Endothelial cell of umbilical vein (primary cell): ENCODE measurements at regions not wholly inside any gene's neighbourhood (a gene's known extent, or its start where the extent isn't known, plus 50 kb on each side); places are given as distances from the start of the nearest gene placed in this dataset.

Experiments used
- BruUV-seq: library from RNA; stranded (reverse); fragments of 400-500 nt; replicated peaks from 2 replicates; lab custom pipeline; 2021; lab: Mats Ljungman, UMichigan
- CTCF ChIA-PET: fragments of 300-600, 350-600 bp; sonication (Branson Sonifier 250); formaldehyde crosslinking; loops from one replicate; lab custom pipeline; 2021; ENCODE audit warnings: antibody characterized with exemption, inconsistent platforms; lab: Charles Lee
- POLR2A ChIA-PET: fragments of 300-600, 350-600 bp; sonication (Branson Sonifier 250); formaldehyde crosslinking; loops from one replicate; lab custom pipeline; 2021; ENCODE audit warnings: antibody characterized with exemption, inconsistent platforms; lab: Charles Lee
- DNase-seq: peaks from one replicate; pipeline ENCODE4 v3.0.0-alpha.2; 2011; ENCODE audit warnings: low read depth, low spot score
- FAIRE-seq: peaks from 2 replicates; lab custom pipeline; 2011; peaks lifted over from hg19 to GRCh38; lab: Jason Lieb, UNC
- H2AFZ ChIP-seq: 2 replicates; pipeline ENCODE4 v1.6.0; 2012; ENCODE audit warnings: low read depth, low read length, control low read depth, inconsistent platforms
- H3K27ac ChIP-seq: 2 replicates; pipeline ENCODE4 v1.5.1; 2011; ENCODE audit warnings: low read depth, mild to moderate bottlenecking, control low read depth, low read length, moderate library complexity; ENCODE audit not compliant: insufficient read depth
- H3K27me3 ChIP-seq, 2 experiments: 2 replicates each; pipeline versions ENCODE4 v1.6.0 to v1.6.1; 2011; ENCODE audit warnings: low read length in 2 of 2, mixed read lengths in 1 of 2; ENCODE audit not compliant: control insufficient read depth in 2 of 2, insufficient read depth in 2 of 2
- H3K36me3 ChIP-seq, 2 experiments: 2 replicates in 1 of 2; 3 replicates in 1 of 2; pipeline ENCODE4 v1.5.1; 2011; ENCODE audit warnings: low read length in 2 of 2, mild to moderate bottlenecking in 1 of 2, moderate library complexity in 1 of 2; ENCODE audit not compliant: control insufficient read depth in 2 of 2, insufficient read depth in 2 of 2; ENCODE audit errors: extremely low read depth in 1 of 2
- H3K4me1 ChIP-seq: 3 replicates; pipeline ENCODE4 v1.5.1; 2011; ENCODE audit warnings: mild to moderate bottlenecking, low read length; ENCODE audit not compliant: control insufficient read depth, insufficient read depth; ENCODE audit errors: extremely low read depth
- H3K4me2 ChIP-seq: 2 replicates; pipeline ENCODE4 v1.6.1; 2011; ENCODE audit warnings: low read length, control low read depth, mixed read lengths; ENCODE audit not compliant: insufficient read depth
- H3K4me3 ChIP-seq, 3 experiments: fragments of 200-600 bp in 1 of 3; sonication (generic), shearing (Covaris generic) in 1 of 3; replicated peaks in 1 of 3; 2 replicates each; pipeline ENCODE4 v1.5.1; 2011 to 2016; ENCODE audit warnings: control low read depth in 3 of 3, low read length in 3 of 3, mild to moderate bottlenecking in 2 of 3, inconsistent platforms in 1 of 3, low read depth in 1 of 3, moderate library complexity in 1 of 3; ENCODE audit not compliant: insufficient read depth in 1 of 3
- H3K79me2 ChIP-seq: 2 replicates; pipeline ENCODE4 v1.6.0; 2012; ENCODE audit warnings: low read length, inconsistent platforms; ENCODE audit not compliant: control insufficient read depth, insufficient read depth
- H3K9ac ChIP-seq: replicated peaks from 2 replicates; pipeline ENCODE3; 2011; ENCODE audit warnings: low read length, control low read depth; ENCODE audit not compliant: insufficient read depth; ENCODE audit errors: extremely low read depth
- H3K9me1 ChIP-seq: replicated peaks from 3 replicates; pipeline ENCODE4 v1.6.0; 2011; ENCODE audit warnings: mild to moderate bottlenecking, low read length; ENCODE audit not compliant: control insufficient read depth, insufficient read depth; ENCODE audit errors: extremely low read depth
- H3K9me3 ChIP-seq: replicated peaks from 2 replicates; pipeline ENCODE4 v1.5.1; 2012; ENCODE audit warnings: low read length, inconsistent platforms; ENCODE audit not compliant: control insufficient read depth, insufficient read depth
- H4K20me1 ChIP-seq: replicated peaks from 2 replicates; pipeline ENCODE3; 2011; ENCODE audit warnings: mild to moderate bottlenecking, low read length; ENCODE audit not compliant: control insufficient read depth, insufficient read depth; ENCODE audit errors: extremely low read depth
- CTCF ChIP-seq, 2 donors: IDR thresholded peaks; 1 replicate in 1 of 2; 2 replicates in 1 of 2; pipeline ENCODE4 v1.5.1; 2011; ENCODE audit warnings: low read length in 2 of 2, mild to moderate bottlenecking in 2 of 2, moderate library complexity in 2 of 2, control low read depth in 1 of 2, inconsistent platforms in 1 of 2, low read depth in 1 of 2; ENCODE audit not compliant: insufficient read depth in 1 of 2; ENCODE audit errors: extremely low read depth in 1 of 2
- EZH2 ChIP-seq: IDR thresholded peaks from 2 replicates; pipeline ENCODE4 v1.6.1; 2012; ENCODE audit warnings: borderline replicate concordance, low read depth, mild to moderate bottlenecking, moderate library complexity, low read length, inconsistent platforms; ENCODE audit not compliant: severe bottlenecking
- FOS ChIP-seq: IDR thresholded peaks from 2 replicates; pipeline ENCODE4 v1.6.1; 2011; ENCODE audit warnings: mild to moderate bottlenecking, low read length, moderate library complexity, borderline replicate concordance; ENCODE audit not compliant: insufficient read depth
- GATA2 ChIP-seq: IDR thresholded peaks from 2 replicates; pipeline ENCODE4 v1.7.0; 2011; ENCODE audit warnings: low read depth, mild to moderate bottlenecking, moderate library complexity, mixed read lengths, low read length; ENCODE audit not compliant: insufficient read length, insufficient read depth
- JUN ChIP-seq: IDR thresholded peaks from 2 replicates; pipeline ENCODE4 v1.6.1; 2011; ENCODE audit warnings: borderline replicate concordance, low read depth; ENCODE audit not compliant: insufficient read length, insufficient read depth
- MAX ChIP-seq: IDR thresholded peaks from 2 replicates; pipeline ENCODE4 v1.6.1; 2011; ENCODE audit not compliant: insufficient read depth, insufficient read length
- MYC ChIP-seq: IDR thresholded peaks from one replicate; pipeline ENCODE4 v1.6.1; 2011; ENCODE audit warnings: mild to moderate bottlenecking, low read depth, low read length
- POLR2A ChIP-seq: IDR thresholded peaks from 2 replicates; pipeline ENCODE4 v1.6.1; 2012; ENCODE audit warnings: low read depth, mild to moderate bottlenecking, control low read depth, low read length
- POLR2AphosphoS5 ChIP-seq: IDR thresholded peaks from 2 replicates; pipeline ENCODE4 v1.6.1; 2012; ENCODE audit warnings: low read depth, mild to moderate bottlenecking, control low read depth, low read length, moderate library complexity; ENCODE audit not compliant: insufficient read depth
- dilution Hi-C: fragments of 300-500 bp; cut with MboI; formaldehyde crosslinking; loops from one replicate; pipeline ENCODE4 v1.15.0; 2019; ENCODE audit warnings: low sequenced_read_pairs; ENCODE audit not compliant: extremely low pct_ligation_motif_present
- intact Hi-C: fragments of 100-400 bp; cut with micrococcal nuclease; formaldehyde crosslinking; loops from one replicate; pipeline ENCODE4 v1.10.0; 2022

- Histone ChIP-seq H3K36me3 (no peaks in the 10 kb centered on the region), H3K4me1 (no peaks in the 10 kb centered on the region), H3K4me3 (no peak overlapping the region), H3K27ac (no peak overlapping the region), H3K4me2 (no peak overlapping the region), H4K20me1 (no peaks in the 10 kb centered on the region), H3K79me2 (no peaks in the 10 kb centered on the region), H3K27me3 (no peaks in the 10 kb centered on the region), H2AFZ (no peak overlapping the region), H3K9me1 (no peaks in the 10 kb centered on the region), H3K9ac (no peak overlapping the region), H3K9me3 (no peaks in the 10 kb centered on the region)
- no TSS peak for BruUV-seq
- TF ChIP-seq JUN: no peak
- no peak for TF ChIP-seq POLR2AphosphoS5
- no peak for TF ChIP-seq EZH2
- TF ChIP-seq GATA2: no peak
- TF ChIP-seq POLR2A: no peak
- no peak for TF ChIP-seq CTCF (IDR thresholded peaks at IDR 0.05; ENCODE audit: extremely low read depth in 1 of 2, insufficient read depth in 1 of 2, low read depth in 1 of 2, low read length in 2 of 2)
- no peak for TF ChIP-seq FOS
- no peak for TF ChIP-seq MAX
- TF ChIP-seq MYC: no peak
- intact Hi-C loops (no loop called here), dilution Hi-C loops (no loop called here)
- CTCF ChIA-PET: no interaction called here
- POLR2A ChIA-PET: no interaction called here
- no peak for DNase-seq
- FAIRE-seq: no peak
These were observed 68.8 kb upstream of the PRPS1 start for GRCh38 chrX:107559506-107559905.
